ENCODE measurements at regions not wholly inside any gene's neighbourhood (a gene's known extent, or its start where the extent isn't known, plus 50 kb on each side); places are given as distances from the start of the nearest gene placed in this dataset.

DNA sequence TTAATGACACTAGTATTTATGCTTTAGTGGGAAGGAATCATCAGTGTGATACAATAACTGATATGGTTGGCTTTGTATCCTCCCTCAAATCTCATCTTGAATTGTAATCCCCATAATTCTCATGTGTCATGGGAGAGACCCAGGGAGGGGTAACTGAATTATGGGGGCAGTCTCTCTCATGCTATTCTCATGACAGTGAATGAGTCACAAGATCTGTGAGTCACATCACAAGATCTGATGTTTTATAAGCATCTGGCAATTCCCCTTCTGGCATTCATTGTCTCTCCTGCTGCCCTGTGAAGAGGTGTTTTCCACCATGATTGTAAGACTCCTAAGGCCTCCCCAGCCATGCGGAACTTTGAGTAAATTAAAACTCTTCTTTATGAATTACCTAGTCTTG lies 1760.3 kb downstream of the NCAM2 start:
- no peaks in the 10 kb centered on the region for H3K27me3 ChIP-seq (ENCODE audit: insufficient read depth, low read length)
- H3K4me3 ChIP-seq (replicated peaks in 1 of 2; ENCODE audit: low read depth in 1 of 2, low read length in 2 of 2) = no peak overlapping the region
- no peaks in the 10 kb centered on the region for H3K36me3 ChIP-seq (ENCODE audit: control insufficient read depth in 1 of 2, insufficient read depth in 2 of 2, low read length in 2 of 2)
- DNase-seq (ENCODE audit: low read depth, low spot score) = no peak
- ChIA-PET CTCF (no interaction called here), RAD21 (ENCODE audit: low non-redundant PET in 1 of 2, low total read pairs in 2 of 2, uncharacterized antibody in 2 of 2, unreplicated experiment in 2 of 2) (no interaction called here), POLR2A (no interaction called here)
- no peaks in the 10 kb centered on the region for H3K9me2 ChIP-seq (ENCODE audit: insufficient read depth)
- intact Hi-C loops (cut with micrococcal nuclease) = no loop called here
- no peak for TF ChIP-seq ZNF274 (IDR thresholded peaks at IDR 0.05; ENCODE audit: low read depth, low read length)
- TF ChIP-seq POLR2AphosphoS5 (IDR thresholded peaks at IDR 0.05; ENCODE audit: low read depth, low read length) = no peak
- TF ChIP-seq EZH2phosphoT487 (IDR thresholded peaks at IDR 0.05; ENCODE audit: borderline replicate concordance) = no peak
- TF ChIP-seq EGR1 (IDR thresholded peaks at IDR 0.05; ENCODE audit: low read depth) = no peak
- no peak for TF ChIP-seq CEBPB (IDR thresholded peaks at IDR 0.05; ENCODE audit: low read depth)
- TF ChIP-seq ZFX (IDR thresholded peaks at IDR 0.05) = no peak
- TF ChIP-seq, protein P1, sequence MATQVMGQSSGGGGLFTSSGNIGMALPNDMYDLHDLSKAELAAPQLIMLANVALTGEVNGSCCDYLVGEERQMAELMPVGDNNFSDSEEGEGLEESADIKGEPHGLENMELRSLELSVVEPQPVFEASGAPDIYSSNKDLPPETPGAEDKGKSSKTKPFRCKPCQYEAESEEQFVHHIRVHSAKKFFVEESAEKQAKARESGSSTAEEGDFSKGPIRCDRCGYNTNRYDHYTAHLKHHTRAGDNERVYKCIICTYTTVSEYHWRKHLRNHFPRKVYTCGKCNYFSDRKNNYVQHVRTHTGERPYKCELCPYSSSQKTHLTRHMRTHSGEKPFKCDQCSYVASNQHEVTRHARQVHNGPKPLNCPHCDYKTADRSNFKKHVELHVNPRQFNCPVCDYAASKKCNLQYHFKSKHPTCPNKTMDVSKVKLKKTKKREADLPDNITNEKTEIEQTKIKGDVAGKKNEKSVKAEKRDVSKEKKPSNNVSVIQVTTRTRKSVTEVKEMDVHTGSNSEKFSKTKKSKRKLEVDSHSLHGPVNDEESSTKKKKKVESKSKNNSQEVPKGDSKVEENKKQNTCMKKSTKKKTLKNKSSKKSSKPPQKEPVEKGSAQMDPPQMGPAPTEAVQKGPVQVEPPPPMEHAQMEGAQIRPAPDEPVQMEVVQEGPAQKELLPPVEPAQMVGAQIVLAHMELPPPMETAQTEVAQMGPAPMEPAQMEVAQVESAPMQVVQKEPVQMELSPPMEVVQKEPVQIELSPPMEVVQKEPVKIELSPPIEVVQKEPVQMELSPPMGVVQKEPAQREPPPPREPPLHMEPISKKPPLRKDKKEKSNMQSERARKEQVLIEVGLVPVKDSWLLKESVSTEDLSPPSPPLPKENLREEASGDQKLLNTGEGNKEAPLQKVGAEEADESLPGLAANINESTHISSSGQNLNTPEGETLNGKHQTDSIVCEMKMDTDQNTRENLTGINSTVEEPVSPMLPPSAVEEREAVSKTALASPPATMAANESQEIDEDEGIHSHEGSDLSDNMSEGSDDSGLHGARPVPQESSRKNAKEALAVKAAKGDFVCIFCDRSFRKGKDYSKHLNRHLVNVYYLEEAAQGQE (IDR thresholded peaks at IDR 0.05; ENCODE audit: low read depth) = no peak
- peaks cover 8 to 27% of the 10 kb centered on the region in 2 experiments; a peak in 2 of 4 replicates for H3K9me3 ChIP-seq (ENCODE audit: control insufficient read depth in 1 of 2, insufficient read depth in 1 of 2, low read depth in 1 of 2, low read length in 2 of 2)
- H3K9ac ChIP-seq (ENCODE audit: low read length) = no peak overlapping the region
- no peak for ATAC-seq
- no peaks in the 10 kb centered on the region for H4K20me1 ChIP-seq (ENCODE audit: insufficient read depth)
- no peak overlapping the region for H3K27ac ChIP-seq (ENCODE audit: low read depth, low read length)
- H3K79me2 ChIP-seq (ENCODE audit: insufficient read depth, low read length) = no peaks in the 10 kb centered on the region
- H3K4me1 ChIP-seq (ENCODE audit: control insufficient read depth in 1 of 2, insufficient read depth in 2 of 2, low read length in 2 of 2) = no peaks in the 10 kb centered on the region
- BruUV-seq (replicated peaks) = no TSS peak
- no peak overlapping the region for H2AFZ ChIP-seq (ENCODE audit: low read depth, low read length, poor library complexity, severe bottlenecking)
- H3K4me2 ChIP-seq (ENCODE audit: low read length) = no peak overlapping the region

DNA sequence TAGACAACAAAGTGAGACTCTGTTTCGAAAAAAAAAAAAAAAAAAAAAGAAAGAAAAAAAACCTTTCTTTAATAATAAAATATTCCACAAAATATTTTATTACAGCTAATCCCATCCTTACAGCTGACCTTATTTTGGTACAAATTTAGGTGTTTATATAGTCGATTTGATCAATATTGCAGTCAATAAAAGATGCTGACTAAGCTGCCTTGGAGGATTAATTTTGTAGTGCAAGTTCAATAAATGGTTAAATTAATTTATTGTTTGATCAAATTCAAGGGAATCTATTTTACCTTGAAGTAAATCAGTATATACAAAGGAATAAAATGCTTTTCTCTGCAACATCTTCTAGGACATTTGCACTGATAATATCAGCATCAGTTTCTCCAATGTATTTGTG lies 1764.3 kb downstream of the NCAM2 start:
- DNase-seq (ENCODE audit: low read depth, low spot score) (no peak), ATAC-seq (no peak)
- no peak overlapping the region for H3K9ac ChIP-seq (ENCODE audit: low read length)
- peaks cover 4 to 27% of the 10 kb centered on the region in 2 experiments; a peak in 2 of 4 replicates for H3K9me3 ChIP-seq (ENCODE audit: control insufficient read depth in 1 of 2, insufficient read depth in 1 of 2, low read depth in 1 of 2, low read length in 2 of 2)
- no peak overlapping the region for H3K27ac ChIP-seq (ENCODE audit: low read depth, low read length)
- H3K4me3 ChIP-seq (replicated peaks in 1 of 2; ENCODE audit: low read depth in 1 of 2, low read length in 2 of 2) = no peak overlapping the region
- no peaks in the 10 kb centered on the region for H3K9me2 ChIP-seq (ENCODE audit: insufficient read depth)
- no peak overlapping the region for H3K4me2 ChIP-seq (ENCODE audit: low read length)
- RAD21 ChIA-PET (ENCODE audit: low non-redundant PET in 1 of 2, low total read pairs in 2 of 2, uncharacterized antibody in 2 of 2, unreplicated experiment in 2 of 2) = no interaction called here
- POLR2A ChIA-PET = no interaction called here
- no TSS peak for BruUV-seq (replicated peaks)
- H3K36me3 ChIP-seq (ENCODE audit: control insufficient read depth in 1 of 2, insufficient read depth in 2 of 2, low read length in 2 of 2) = no peaks in the 10 kb centered on the region
- H2AFZ ChIP-seq (ENCODE audit: low read depth, low read length, poor library complexity, severe bottlenecking) = no peak overlapping the region
- CTCF ChIA-PET = no interaction called here
- no peaks in the 10 kb centered on the region for H3K79me2 ChIP-seq (ENCODE audit: insufficient read depth, low read length)
- H3K27me3 ChIP-seq (ENCODE audit: insufficient read depth, low read length) = no peaks in the 10 kb centered on the region
- intact Hi-C loops (cut with micrococcal nuclease) = no loop called here
- H3K4me1 ChIP-seq (ENCODE audit: control insufficient read depth in 1 of 2, insufficient read depth in 2 of 2, low read length in 2 of 2) = no peaks in the 10 kb centered on the region
- no peaks in the 10 kb centered on the region for H4K20me1 ChIP-seq (ENCODE audit: insufficient read depth)
- no peak for TF ChIP-seq ZFX (IDR thresholded peaks at IDR 0.05)
- TF ChIP-seq YY1 (IDR thresholded peaks at IDR 0.05; ENCODE audit: extremely low read depth, insufficient replicate concordance, low read depth, low read length) = no peak
- TF ChIP-seq FOSL1 (IDR thresholded peaks at IDR 0.05; ENCODE audit: low read depth) = no peak
- TF ChIP-seq POLR2A (IDR thresholded peaks at IDR 0.05; ENCODE audit: borderline replicate concordance, extremely low read depth, insufficient read depth, insufficient read length) = no peak
- TF ChIP-seq, protein P2, sequence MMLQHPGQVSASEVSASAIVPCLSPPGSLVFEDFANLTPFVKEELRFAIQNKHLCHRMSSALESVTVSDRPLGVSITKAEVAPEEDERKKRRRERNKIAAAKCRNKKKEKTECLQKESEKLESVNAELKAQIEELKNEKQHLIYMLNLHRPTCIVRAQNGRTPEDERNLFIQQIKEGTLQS (IDR thresholded peaks at IDR 0.05) = no peak
- no peak for TF ChIP-seq CEBPB (IDR thresholded peaks at IDR 0.05; ENCODE audit: low read depth)
- no peak for TF ChIP-seq SRF (IDR thresholded peaks at IDR 0.05; ENCODE audit: low read depth)
- TF ChIP-seq SP1 (IDR thresholded peaks at IDR 0.05; ENCODE audit: low read depth) = no peak
- TF ChIP-seq RAD21 (IDR thresholded peaks at IDR 0.05; ENCODE audit: low read depth) = no peak
- no peak for TF ChIP-seq POLR2AphosphoS5 (IDR thresholded peaks at IDR 0.05; ENCODE audit: low read depth, low read length)
- no peak for TF ChIP-seq CBX3 (IDR thresholded peaks at IDR 0.05; ENCODE audit: low read depth)
- TF ChIP-seq, protein P3, sequence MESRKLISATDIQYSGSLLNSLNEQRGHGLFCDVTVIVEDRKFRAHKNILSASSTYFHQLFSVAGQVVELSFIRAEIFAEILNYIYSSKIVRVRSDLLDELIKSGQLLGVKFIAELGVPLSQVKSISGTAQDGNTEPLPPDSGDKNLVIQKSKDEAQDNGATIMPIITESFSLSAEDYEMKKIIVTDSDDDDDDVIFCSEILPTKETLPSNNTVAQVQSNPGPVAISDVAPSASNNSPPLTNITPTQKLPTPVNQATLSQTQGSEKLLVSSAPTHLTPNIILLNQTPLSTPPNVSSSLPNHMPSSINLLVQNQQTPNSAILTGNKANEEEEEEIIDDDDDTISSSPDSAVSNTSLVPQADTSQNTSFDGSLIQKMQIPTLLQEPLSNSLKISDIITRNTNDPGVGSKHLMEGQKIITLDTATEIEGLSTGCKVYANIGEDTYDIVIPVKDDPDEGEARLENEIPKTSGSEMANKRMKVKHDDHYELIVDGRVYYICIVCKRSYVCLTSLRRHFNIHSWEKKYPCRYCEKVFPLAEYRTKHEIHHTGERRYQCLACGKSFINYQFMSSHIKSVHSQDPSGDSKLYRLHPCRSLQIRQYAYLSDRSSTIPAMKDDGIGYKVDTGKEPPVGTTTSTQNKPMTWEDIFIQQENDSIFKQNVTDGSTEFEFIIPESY (IDR thresholded peaks at IDR 0.05; ENCODE audit: extremely low read depth, insufficient replicate concordance, low read length) = no peak
- no peak for TF ChIP-seq ELF1 (IDR thresholded peaks at IDR 0.05; ENCODE audit: borderline replicate concordance, low read depth)
- no peak for TF ChIP-seq EGR1 (IDR thresholded peaks at IDR 0.05; ENCODE audit: low read depth)

All from HCT116 (cell line).